ENCODE measurements at regions not wholly inside any gene's neighbourhood (a gene's known extent, or its start where the extent isn't known, plus 50 kb on each side); places are given as distances from the start of the nearest gene placed in this dataset.

GRCh38 chr9:115597330-115597895 is 479.5 kb upstream of the TNC start:
- DNase-seq (ENCODE audit: low spot score) (no peak), ATAC-seq (no peak)
- no peak overlapping the region for H3K27ac Mint-ChIP-seq
- H3K4me1 Mint-ChIP-seq (ENCODE audit: low read depth in 2 of 2) = no peaks in the 10 kb centered on the region
- H3K27me3 Mint-ChIP-seq = peaks cover 5 to 13% of the 10 kb centered on the region in 2 donors
- no peaks in the 10 kb centered on the region for H3K9me3 Mint-ChIP-seq
- no peaks in the 10 kb centered on the region for H3K36me3 Mint-ChIP-seq
- no peak overlapping the region for H3K4me3 Mint-ChIP-seq

GRCh38 chr9:115598751-115599150 is 480.8 kb upstream of the TNC start:
- H3K27ac Mint-ChIP-seq = no peak overlapping the region
- no peaks in the 10 kb centered on the region for H3K9me3 Mint-ChIP-seq
- peaks cover 5 to 13% of the 10 kb centered on the region in 2 donors for H3K27me3 Mint-ChIP-seq
- no peak overlapping the region for H3K4me3 Mint-ChIP-seq
- DNase-seq (ENCODE audit: low spot score) = no peak
- no peaks in the 10 kb centered on the region for H3K4me1 Mint-ChIP-seq (ENCODE audit: low read depth in 2 of 2)
- ATAC-seq = no peak
- no peaks in the 10 kb centered on the region for H3K36me3 Mint-ChIP-seq

- Mint-ChIP-seq H3K36me3 (no peaks in the 10 kb centered on the region), H3K9me3 (no peaks in the 10 kb centered on the region), H3K4me3 (no peak overlapping the region), H3K27ac (no peak overlapping the region), H3K27me3 (peaks cover 3 to 9% of the 10 kb centered on the region in 2 donors), H3K4me1 (ENCODE audit: low read depth in 2 of 2) (no peaks in the 10 kb centered on the region)
- no peak for DNase-seq (ENCODE audit: low spot score)
- ATAC-seq = no peak
Observed at GRCh38 chr9:115599898-115600297, 481.9 kb upstream of the TNC start.

- H3K4me1 Mint-ChIP-seq (ENCODE audit: low read depth in 2 of 2) = no peaks in the 10 kb centered on the region
- H3K27ac Mint-ChIP-seq = no peak overlapping the region
- no peaks in the 10 kb centered on the region for H3K36me3 Mint-ChIP-seq
- no peak for ATAC-seq
- H3K4me3 Mint-ChIP-seq = no peak overlapping the region
- H3K27me3 Mint-ChIP-seq = peaks cover 0 to under 1% of the 10 kb centered on the region in 2 donors
- DNase-seq (ENCODE audit: low spot score) = no peak
- H3K9me3 Mint-ChIP-seq = no peaks in the 10 kb centered on the region
Observed at GRCh38 chr9:115601434-115601833, 483.5 kb upstream of the TNC start.

- no peaks in the 10 kb centered on the region for H3K9me3 Mint-ChIP-seq
- no peaks in the 10 kb centered on the region for H3K27me3 Mint-ChIP-seq
- ATAC-seq (no peak), DNase-seq (ENCODE audit: low spot score) (no peak)
- H3K27ac Mint-ChIP-seq = no peak overlapping the region
- no peaks in the 10 kb centered on the region for H3K36me3 Mint-ChIP-seq
- H3K4me1 Mint-ChIP-seq (ENCODE audit: low read depth in 2 of 2) = no peaks in the 10 kb centered on the region
- H3K4me3 Mint-ChIP-seq = no peak overlapping the region
Observed at GRCh38 chr9:115604831-115605483, 487.0 kb upstream of the TNC start.

- DNase-seq (ENCODE audit: low spot score) (no peak), ATAC-seq (no peak)
- Mint-ChIP-seq H3K36me3 (no peaks in the 10 kb centered on the region), H3K27me3 (no peaks in the 10 kb centered on the region), H3K27ac (no peak overlapping the region), H3K4me1 (ENCODE audit: low read depth in 2 of 2) (no peaks in the 10 kb centered on the region), H3K4me3 (no peak overlapping the region), H3K9me3 (no peaks in the 10 kb centered on the region)
Observed at GRCh38 chr9:115606838-115607237, 488.9 kb upstream of the TNC start.

GRCh38 chr9:115614326-115614999 is 496.5 kb upstream of the TNC start:
- DNase-seq (ENCODE audit: low spot score) = no peak
- no peaks in the 10 kb centered on the region for H3K27me3 Mint-ChIP-seq
- no peaks in the 10 kb centered on the region for H3K4me1 Mint-ChIP-seq (ENCODE audit: low read depth in 2 of 2)

GRCh38 chr9:115615000-115615401 is 497.0 kb upstream of the TNC start:
- H3K4me3 Mint-ChIP-seq = no peak overlapping the region
- no peak for ATAC-seq
- no peaks in the 10 kb centered on the region for H3K36me3 Mint-ChIP-seq
- no peaks in the 10 kb centered on the region for H3K4me1 Mint-ChIP-seq (ENCODE audit: low read depth in 2 of 2)
- H3K9me3 Mint-ChIP-seq = peaks cover 3% of the 10 kb centered on the region
- DNase-seq (ENCODE audit: low spot score) = no peak
- H3K27ac Mint-ChIP-seq = no peak overlapping the region
- no peaks in the 10 kb centered on the region for H3K27me3 Mint-ChIP-seq

More at GRCh38 chr9:115614326-115614999, 496.5 kb upstream of the TNC start:
- Mint-ChIP-seq H3K36me3 (no peaks in the 10 kb centered on the region), H3K9me3 (peaks cover 3% of the 10 kb centered on the region), H3K27ac (no peak overlapping the region), H3K4me3 (no peak overlapping the region)
- ATAC-seq = no peak

GRCh38 chr9:115615821-115616665 is 498.1 kb upstream of the TNC start:
- Mint-ChIP-seq H3K4me3 (no peak overlapping the region), H3K4me1 (ENCODE audit: low read depth in 2 of 2) (no peaks in the 10 kb centered on the region), H3K9me3 (peaks cover 10% of the 10 kb centered on the region), H3K27ac (no peak overlapping the region), H3K36me3 (no peaks in the 10 kb centered on the region), H3K27me3 (no peaks in the 10 kb centered on the region)
- ATAC-seq (no peak), DNase-seq (ENCODE audit: low spot score) (no peak)

- no peaks in the 10 kb centered on the region for H3K36me3 Mint-ChIP-seq
- no peaks in the 10 kb centered on the region for H3K4me1 Mint-ChIP-seq (ENCODE audit: low read depth in 2 of 2)
- H3K27me3 Mint-ChIP-seq = no peaks in the 10 kb centered on the region
- no peak overlapping the region for H3K27ac Mint-ChIP-seq
- no peak overlapping the region for H3K4me3 Mint-ChIP-seq
- H3K9me3 Mint-ChIP-seq = peaks cover 12% of the 10 kb centered on the region
- DNase-seq (ENCODE audit: low spot score) (no peak), ATAC-seq (no peak)
Observed at GRCh38 chr9:115616666-115617239, 498.8 kb upstream of the TNC start.

GRCh38 chr9:115625251-115625650 is 507.3 kb upstream of the TNC start:
- H3K36me3 Mint-ChIP-seq = no peaks in the 10 kb centered on the region
- no peak overlapping the region for H3K4me3 Mint-ChIP-seq
- H3K4me1 Mint-ChIP-seq (ENCODE audit: low read depth in 2 of 2) = no peaks in the 10 kb centered on the region
- ATAC-seq (no peak), DNase-seq (ENCODE audit: low spot score) (no peak)
- H3K9me3 Mint-ChIP-seq = peaks cover 6% of the 10 kb centered on the region
- H3K27ac Mint-ChIP-seq = no peak overlapping the region
- H3K27me3 Mint-ChIP-seq = no peaks in the 10 kb centered on the region

GRCh38 chr9:115625954-115626353 is 508.0 kb upstream of the TNC start:
- Mint-ChIP-seq H3K4me1 (ENCODE audit: low read depth in 2 of 2) (no peaks in the 10 kb centered on the region), H3K27ac (no peak overlapping the region), H3K9me3 (peaks cover 3% of the 10 kb centered on the region), H3K27me3 (no peaks in the 10 kb centered on the region), H3K36me3 (no peaks in the 10 kb centered on the region), H3K4me3 (no peak overlapping the region)
- ATAC-seq (no peak), DNase-seq (ENCODE audit: low spot score) (no peak)

GRCh38 chr9:115627511-115627910 is 509.6 kb upstream of the TNC start:
- Mint-ChIP-seq H3K27ac (no peak overlapping the region), H3K27me3 (no peaks in the 10 kb centered on the region), H3K9me3 (peaks cover 4% of the 10 kb centered on the region), H3K4me3 (no peak overlapping the region), H3K36me3 (no peaks in the 10 kb centered on the region), H3K4me1 (ENCODE audit: low read depth in 2 of 2) (no peaks in the 10 kb centered on the region)
- DNase-seq (ENCODE audit: low spot score) = no peak
- ATAC-seq = no peak

Measured in natural killer cell treated with Interleukin-12 subunit alpha and Interleukin-12 subunit beta and Interleukin-15 and Interleukin-18, amount 100 ng/mL, for 72 hours (primary cell).